ENCODE measurements at regions not wholly inside any gene's neighbourhood (a gene's known extent, or its start where the extent isn't known, plus 50 kb on each side); places are given as distances from the start of the nearest gene placed in this dataset.
"Not testable (repeated sequence)": the region's sequence is repeated elsewhere in the genome, so short reads cannot be mapped to it uniquely, and the experiment has no call there.

DNA sequence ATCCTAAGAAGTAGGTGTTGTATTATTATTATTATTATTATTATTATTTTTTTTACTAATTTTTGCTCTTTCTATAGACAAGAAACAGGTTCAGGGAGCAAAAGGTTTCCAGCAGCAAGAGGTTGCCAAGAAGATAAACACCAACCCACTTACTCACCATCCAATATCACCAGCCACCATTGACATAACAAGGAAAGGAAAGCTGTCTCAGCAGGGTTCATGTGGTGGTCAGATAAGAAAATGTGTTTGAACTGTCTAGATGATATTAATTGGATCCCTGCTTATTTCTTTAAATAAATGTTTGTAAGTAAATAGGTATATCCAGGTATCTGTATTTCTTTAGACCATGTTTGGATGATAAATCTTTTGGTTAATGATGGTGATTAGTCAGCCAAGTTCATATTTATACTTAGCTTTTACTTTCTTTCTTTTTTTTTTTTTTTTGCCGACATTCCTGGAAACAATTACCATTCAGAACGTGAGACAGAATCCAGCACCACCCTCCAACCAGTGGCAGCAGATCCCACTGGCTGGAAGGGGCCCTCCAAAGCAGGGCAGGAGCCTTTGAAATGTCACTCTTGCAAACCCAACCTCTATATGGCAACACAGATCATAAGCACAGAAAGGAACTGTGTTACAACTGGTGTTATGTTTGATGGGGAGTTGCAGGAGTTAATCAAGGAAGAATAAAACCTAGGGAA is 139.2 kb upstream of the ECI2 start:
- H3K4me3 ChIP-seq (ENCODE audit: low read depth, low read length), result no peak overlapping the region

DNA sequence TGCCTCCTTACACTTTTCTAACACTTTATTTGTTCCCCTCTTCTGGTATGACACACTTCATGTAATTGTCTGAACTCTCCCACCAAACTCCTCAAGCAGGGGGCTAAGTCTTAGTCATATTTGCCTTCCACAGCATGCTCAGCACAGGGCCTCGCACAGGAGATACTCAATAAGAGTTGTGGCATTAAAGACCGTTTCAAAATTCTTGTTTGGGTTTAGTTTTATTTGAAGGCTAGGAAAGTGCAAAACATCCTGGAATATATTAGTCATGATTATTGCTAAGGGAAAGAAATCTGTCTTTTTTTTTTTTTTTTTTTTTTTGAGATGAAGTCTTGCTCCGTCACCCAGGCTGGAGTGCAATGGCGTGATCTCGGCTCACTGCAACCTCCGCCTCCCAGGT is 137.6 kb upstream of the ECI2 start:
- H3K4me3 ChIP-seq (ENCODE audit: low read depth, low read length), result no peak overlapping the region

GRCh38 chr6:4271761-4272470 is 136.5 kb upstream of the ECI2 start:
- no peak overlapping the region for H3K4me3 ChIP-seq (ENCODE audit: low read depth, low read length)

DNA sequence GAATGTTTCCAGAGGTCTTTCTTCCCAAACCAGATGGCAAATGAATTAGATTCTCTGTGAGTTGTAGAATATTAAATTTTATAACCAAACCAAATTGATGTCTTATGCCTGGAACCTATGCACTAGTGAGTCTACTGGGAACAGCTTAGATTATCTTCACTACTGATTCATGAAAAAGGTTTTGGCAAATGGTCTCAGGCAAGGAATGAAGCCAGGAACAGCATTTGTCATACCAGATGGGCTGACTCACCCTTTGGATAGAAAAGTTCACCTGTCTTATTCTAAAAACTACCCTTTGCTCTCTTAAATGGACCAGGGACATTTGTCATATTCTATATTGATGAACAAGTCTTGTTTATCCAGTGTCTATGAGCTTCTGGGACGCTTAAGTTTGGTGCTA is 135.4 kb upstream of the ECI2 start:
- no peak overlapping the region for H3K4me3 ChIP-seq (ENCODE audit: low read depth, low read length)

- H3K4me3 ChIP-seq (ENCODE audit: low read depth, low read length), result no peak overlapping the region
Observed at GRCh38 chr6:4270001-4270400, 134.6 kb upstream of the ECI2 start.

DNA sequence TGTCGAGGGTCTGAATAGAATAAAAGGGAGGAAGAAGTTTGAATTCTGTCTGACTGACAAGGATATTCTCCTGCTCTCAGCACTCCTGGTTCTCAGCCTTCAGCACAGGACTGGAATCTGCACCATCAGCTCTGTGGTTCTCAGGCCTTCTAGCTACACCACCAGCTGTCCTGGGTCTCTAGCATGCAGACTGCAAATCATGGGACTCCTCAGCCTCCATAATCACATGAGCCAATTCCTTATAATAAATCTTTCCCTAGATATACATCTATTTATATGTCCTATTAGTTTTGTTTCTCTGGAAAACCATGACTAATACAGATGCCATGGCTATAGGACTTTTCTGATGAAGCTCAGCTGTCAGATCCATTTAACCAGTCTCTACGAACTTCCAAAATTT is 132.8 kb upstream of the ECI2 start:
- H3K4me3 ChIP-seq (ENCODE audit: low read depth, low read length), result no peak overlapping the region

- no peak overlapping the region for H3K4me3 ChIP-seq (ENCODE audit: low read depth, low read length)
Observed at GRCh38 chr6:4265740-4266139, 130.4 kb upstream of the ECI2 start.

- H3K4me3 ChIP-seq (ENCODE audit: low read depth, low read length), result no peak overlapping the region
Observed at GRCh38 chr6:4264601-4265000, 129.2 kb upstream of the ECI2 start.

GRCh38 chr6:4264081-4264480 is 128.7 kb upstream of the ECI2 start:
- H3K4me3 ChIP-seq (ENCODE audit: low read depth, low read length), result no peak overlapping the region

DNA sequence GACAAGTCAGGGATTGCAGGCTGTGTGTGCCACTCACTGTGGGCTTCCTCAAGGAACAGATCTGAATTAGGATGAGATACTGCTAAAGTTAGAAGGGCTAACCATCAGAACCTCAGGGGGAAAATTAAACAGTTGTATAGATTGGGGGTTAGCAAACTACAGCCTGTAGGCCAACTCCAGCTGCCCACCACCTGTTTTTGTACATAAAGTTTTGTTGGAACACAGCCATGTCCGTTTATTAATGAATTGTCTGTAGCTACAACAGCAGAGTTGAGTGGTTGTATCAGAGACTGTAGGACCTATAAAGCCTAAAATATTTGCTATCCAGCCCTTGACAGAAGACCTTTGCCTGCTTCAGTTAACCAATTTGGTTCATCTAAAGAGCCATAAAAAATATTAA is 127.2 kb upstream of the ECI2 start:
- H3K4me3 ChIP-seq (ENCODE audit: low read depth, low read length), result no peak overlapping the region

GRCh38 chr6:4259391-4259790 is 124.0 kb upstream of the ECI2 start:
- no peak overlapping the region for H3K4me3 ChIP-seq (ENCODE audit: low read depth, low read length)

DNA sequence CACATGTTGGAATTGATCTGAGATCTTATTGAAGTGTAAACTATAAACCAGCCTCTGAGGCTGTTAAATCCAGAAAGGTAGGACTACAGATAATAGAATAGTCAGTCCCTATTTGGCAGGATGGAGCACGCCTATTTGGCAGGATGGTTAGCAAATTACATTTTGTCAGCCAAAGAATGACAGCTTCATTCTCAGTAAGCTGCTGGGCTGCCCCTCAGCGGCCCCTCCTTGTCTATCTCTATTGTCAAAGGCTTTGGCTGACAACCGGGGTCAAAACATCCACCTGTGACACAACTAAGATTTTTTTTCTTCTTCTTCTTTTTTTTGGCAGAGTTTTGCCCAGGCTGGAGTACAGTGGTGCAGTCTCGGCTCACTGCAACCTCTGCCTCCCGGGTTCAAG is 123.4 kb upstream of the ECI2 start:
- H3K4me3 ChIP-seq (ENCODE audit: low read depth, low read length), result no peak overlapping the region

- H3K4me3 ChIP-seq (ENCODE audit: low read depth, low read length), result no peak overlapping the region
Observed at GRCh38 chr6:4256969-4257368, 121.6 kb upstream of the ECI2 start.

- H3K4me3 ChIP-seq (ENCODE audit: low read depth, low read length), result no peak overlapping the region
Observed at GRCh38 chr6:4253604-4254231, 118.3 kb upstream of the ECI2 start.

- not testable (repeated sequence) for H3K4me3 ChIP-seq (ENCODE audit: low read depth, low read length)
Observed at GRCh38 chr6:4252445-4252844, 117.1 kb upstream of the ECI2 start.

- H3K4me3 ChIP-seq (ENCODE audit: low read depth, low read length), result no peak overlapping the region
Observed at GRCh38 chr6:4250645-4251044, 115.3 kb upstream of the ECI2 start.

- not testable (repeated sequence) for H3K4me3 ChIP-seq (ENCODE audit: low read depth, low read length)
Observed at GRCh38 chr6:4243832-4244231, 108.5 kb upstream of the ECI2 start.

DNA sequence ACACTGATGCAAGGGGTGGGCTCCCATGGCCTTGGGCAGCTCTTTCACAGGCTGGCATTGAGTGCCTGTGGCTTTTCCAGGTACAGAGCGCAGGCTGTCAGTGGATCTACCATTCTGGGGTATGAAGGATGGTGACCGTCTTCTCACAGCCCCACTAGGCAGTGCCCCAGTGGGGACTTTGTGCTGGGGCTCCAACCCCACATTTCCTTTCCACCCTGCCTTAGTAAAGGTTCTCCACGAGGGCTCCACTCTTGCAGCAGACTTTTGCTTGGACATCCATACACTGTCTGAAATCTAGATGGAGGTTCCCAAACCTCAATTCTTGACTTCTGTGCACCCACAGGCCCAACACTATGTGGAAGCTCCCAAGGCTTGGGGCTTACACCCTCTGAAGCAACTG is 107.9 kb upstream of the ECI2 start:
- H3K4me3 ChIP-seq (ENCODE audit: low read depth, low read length), result no peak overlapping the region

DNA sequence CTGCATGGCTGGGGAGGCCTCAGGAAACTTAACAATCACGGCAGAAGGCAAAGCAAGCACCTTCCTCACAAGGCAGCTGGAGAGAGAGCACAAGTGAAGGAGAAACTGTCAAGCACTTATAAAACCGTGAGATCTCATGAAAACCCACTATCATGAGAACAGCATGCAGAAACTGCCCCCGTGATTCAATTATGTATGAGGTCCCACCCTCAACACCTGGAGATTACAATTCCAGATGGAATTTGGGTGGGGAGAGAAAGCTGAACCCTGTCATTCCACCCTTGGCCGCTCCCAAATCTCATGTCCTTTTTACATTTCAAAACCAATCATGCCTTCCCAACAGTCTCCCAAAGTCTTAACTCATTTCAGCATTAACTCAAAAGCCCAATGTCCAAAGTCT is 107.2 kb upstream of the ECI2 start:
- H3K4me3 ChIP-seq (ENCODE audit: low read depth, low read length), result no peak overlapping the region

DNA sequence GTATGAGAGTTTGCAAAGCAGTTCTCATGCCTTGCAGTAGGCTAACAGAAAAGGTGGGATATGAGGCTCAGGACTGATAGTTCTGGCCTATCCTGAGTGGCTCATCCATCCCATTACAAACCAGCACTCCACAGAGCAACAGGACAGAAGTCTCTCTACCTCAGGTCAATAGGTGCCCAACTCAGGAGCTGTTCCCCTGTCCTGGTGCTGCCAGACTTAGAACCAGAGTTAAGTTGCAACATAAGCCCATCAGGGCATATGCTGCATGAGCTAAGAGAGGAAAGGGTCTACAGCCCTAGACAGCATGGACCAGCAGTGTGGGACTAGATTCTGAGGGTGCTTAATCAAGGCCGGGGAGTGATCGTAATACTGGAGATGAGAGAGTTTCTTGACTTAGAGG is 104.8 kb upstream of the ECI2 start:
- no peak overlapping the region for H3K4me3 ChIP-seq (ENCODE audit: low read depth, low read length)

DNA sequence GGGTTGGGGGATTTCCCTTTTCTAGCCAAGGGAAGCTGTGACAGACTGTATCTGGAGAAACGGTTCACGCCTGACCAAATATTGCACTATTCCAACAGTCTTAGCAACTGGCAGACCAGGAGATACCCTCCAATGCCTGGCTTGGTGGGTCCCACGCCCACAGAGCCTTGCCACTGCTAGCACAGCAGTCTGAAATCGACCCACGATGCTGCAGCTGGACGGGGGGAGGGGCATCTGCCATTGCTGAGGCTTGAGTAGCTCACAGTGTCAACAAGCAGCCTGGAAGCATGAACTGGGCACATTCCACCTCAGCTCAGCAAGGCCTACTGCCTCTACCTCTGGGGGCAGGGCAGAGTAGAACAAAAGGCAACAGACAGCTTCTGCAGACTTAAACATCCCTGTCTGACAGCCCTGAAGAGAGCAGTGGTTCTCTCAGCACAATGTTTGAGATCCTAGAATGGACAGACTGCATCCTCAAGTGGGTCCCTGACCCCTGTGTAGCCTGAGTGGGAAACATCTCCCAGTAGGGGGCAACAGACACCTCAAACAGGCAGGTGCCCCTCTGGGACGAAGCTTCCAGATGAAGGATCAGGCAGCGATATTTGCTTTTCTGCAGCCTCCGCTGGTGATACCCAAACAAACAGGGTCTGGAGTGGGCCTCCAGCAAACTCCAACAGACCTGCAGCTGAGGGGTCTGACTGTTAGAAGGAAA is 89.9 kb upstream of the ECI2 start:
- no peak overlapping the region for H3K4me3 ChIP-seq (ENCODE audit: low read depth, low read length)
